ENCODE measurements at regions not wholly inside any gene's neighbourhood (a gene's known extent, or its start where the extent isn't known, plus 50 kb on each side); places are given as distances from the start of the nearest gene placed in this dataset.

GRCh38 chr16:86757704-86758040, 179.3 kb downstream of the FOXL1 start:
- TF ChIP-seq EZH2 (IDR thresholded peaks at IDR 0.05; ENCODE audit: borderline replicate concordance, control insufficient read depth, low read depth, low read length), result no peak
- TF ChIP-seq CTCF (IDR thresholded peaks at IDR 0.05 in 2 of 3, conservative IDR thresholded peaks at IDR 0.05 in 1 of 3; ENCODE audit: control insufficient read depth in 2 of 3, extremely low read depth in 1 of 3, insufficient read depth in 1 of 3, low read depth in 3 of 3, low read length in 3 of 3), result no peak
- TF ChIP-seq RELA (IDR thresholded peaks at IDR 0.05; ENCODE audit: borderline replicate concordance, partially characterized antibody), result no peak
- no peak for TF ChIP-seq FOS (IDR thresholded peaks at IDR 0.05; ENCODE audit: borderline replicate concordance, extremely low read depth, insufficient read length)
- no peak for TF ChIP-seq SP1 (IDR thresholded peaks at IDR 0.05; ENCODE audit: low read depth, low read length)
- TF ChIP-seq ZZZ3 (IDR thresholded peaks at IDR 0.05; ENCODE audit: control insufficient read depth, insufficient read length, low read depth), result no peak
- no peak for TF ChIP-seq SMC3 (IDR thresholded peaks at IDR 0.05; ENCODE audit: borderline replicate concordance, low read length)
- no peak for TF ChIP-seq RCOR1 (conservative IDR thresholded peaks at IDR 0.05; ENCODE audit: low read depth, low read length)
- TF ChIP-seq RFX5 (IDR thresholded peaks at IDR 0.05; ENCODE audit: low read depth, low read length), result no peak
- no peak for TF ChIP-seq ZNF592 (IDR thresholded peaks at IDR 0.05)
- no peak for TF ChIP-seq TAF1 (IDR thresholded peaks at IDR 0.05; ENCODE audit: borderline replicate concordance, low read depth, low read length)
- TF ChIP-seq EP300 (IDR thresholded peaks at IDR 0.05; ENCODE audit: borderline replicate concordance in 1 of 2, control insufficient read depth in 1 of 2, low read depth in 2 of 2, low read length in 2 of 2), result no peak
